Body of pancreas (tissue), 4 donors: ENCODE measurements at regions not wholly inside any gene's neighbourhood (a gene's known extent, or its start where the extent isn't known, plus 50 kb on each side); places are given as distances from the start of the nearest gene placed in this dataset.
"Not testable (repeated sequence)": the region's sequence is repeated elsewhere in the genome, so short reads cannot be mapped to it uniquely, and the experiment has no call there.

Experiments
- CTCF ChIP-seq, 7 experiments: fragments of 450-650 bp in 4 of 7; fragments of 200-600 bp in 3 of 7; sonication (generic) in 3 of 7; IDR thresholded peaks; one replicate each; pipeline ENCODE4 v1.5.1; 2016 to 2019; ENCODE audit warnings: antibody characterized with exemption in 7 of 7
- POLR2A ChIP-seq, 3 donors: fragments of 450-650 bp; IDR thresholded peaks; one replicate each; pipeline ENCODE4 v1.6.1; 2016; ENCODE audit warnings: antibody characterized with exemption in 3 of 3, mild to moderate bottlenecking in 2 of 3

- TF ChIP-seq CTCF, POLR2A (IDR thresholded peaks at IDR 0.05): not testable (repeated sequence)
These were observed 115.8 kb downstream of the SYT15B start for GRCh38 chr10:47647523-47648101.
